Adrenal gland (tissue), 9 donors: ENCODE measurements at regions not wholly inside any gene's neighbourhood (a gene's known extent, or its start where the extent isn't known, plus 50 kb on each side); places are given as distances from the start of the nearest gene placed in this dataset.

Experiments
- DNase-seq, 7 donors: peaks; one replicate each; pipeline ENCODE4 v3.0.0-alpha.2; 2019 to 2020
- H3K27ac ChIP-seq, 5 donors: fragments of 200-600 bp; sonication (generic) in 4 of 5; 1 replicate in 3 of 5; 2 replicates in 2 of 5; pipeline versions ENCODE4 v1.5.1 to v1.8.0; 2016 to 2020; ENCODE audit warnings: mild to moderate bottlenecking in 1 of 5
- H3K27me3 ChIP-seq: fragments of 200-600 bp; 2 replicates; pipeline ENCODE4 v1.8.0; 2021
- H3K36me3 ChIP-seq, 2 donors: fragments of 200-600 bp; replicated peaks in 1 of 2; 1 replicate in 1 of 2; 2 replicates in 1 of 2; pipeline versions ENCODE4 v1.5.1 to v1.8.0; 2018 to 2022
- H3K4me1 ChIP-seq, 2 donors: fragments of 200-600 bp; replicated peaks in 1 of 2; 1 replicate in 1 of 2; 2 replicates in 1 of 2; pipeline versions ENCODE4 v1.5.1 to v1.8.0; 2018 to 2021
- H3K4me3 ChIP-seq, 4 donors: fragments of 200-600 bp; sonication (generic) in 3 of 4; one replicate each; pipeline ENCODE4 v1.5.1; 2016 to 2018
- H3K9me3 ChIP-seq, 3 donors: fragments of 200-600 bp; sonication (generic) in 1 of 3; replicated peaks in 1 of 3; 1 replicate in 2 of 3; 2 replicates in 1 of 3; pipeline versions ENCODE4 v1.5.1 to v1.8.0; 2016 to 2021
- POLR2A ChIP-seq, 2 donors: fragments of 450-650 bp; IDR thresholded peaks; one replicate each; pipeline ENCODE4 v1.6.1; 2017; ENCODE audit warnings: antibody characterized with exemption in 2 of 2, mild to moderate bottlenecking in 2 of 2, moderate library complexity in 1 of 2
- WGBS, 4 donors: extraction: QIAGEN DNeasy Blood & Tissue Kit in 2 of 4; methylation state at CpG; one replicate each; pipeline versions ENCODE4 v1.1.5 to v1.1.7; 2013 to 2017; 5-methylcytosine and 5-hydroxymethylcytosine counted together
- intact Hi-C, 2 donors: fragments of 100-400 bp; cut with DNase I; formaldehyde crosslinking; loops; one replicate each; pipeline versions ENCODE4 v1.14.1 to v1.15.0; 2022 to 2023
- TF ChIP-seq, protein P1 (sequence below), 6 experiments: fragments of 450-650 bp in 4 of 6; fragments of 200-600 bp in 2 of 6; sonication (generic) in 1 of 6; IDR thresholded peaks; 1 replicate in 5 of 6; 2 replicates in 1 of 6; pipeline versions ENCODE4 v1.5.1 to v1.8.0; 2016 to 2021; ENCODE audit warnings: antibody characterized with exemption in 6 of 6, mild to moderate bottlenecking in 2 of 6, moderate library complexity in 1 of 6
- donor health status: healthy with polysubstance abuse.
- donor health status: Bipolar disorder and iron deficiency.
- donor health status: DM: yes; HTN: yes; CAD: no.
- donor health status: DM: no; HTN: no; CAD: no.
- donor health status: DM: no; HTN: no; CAD: no.

DNA sequence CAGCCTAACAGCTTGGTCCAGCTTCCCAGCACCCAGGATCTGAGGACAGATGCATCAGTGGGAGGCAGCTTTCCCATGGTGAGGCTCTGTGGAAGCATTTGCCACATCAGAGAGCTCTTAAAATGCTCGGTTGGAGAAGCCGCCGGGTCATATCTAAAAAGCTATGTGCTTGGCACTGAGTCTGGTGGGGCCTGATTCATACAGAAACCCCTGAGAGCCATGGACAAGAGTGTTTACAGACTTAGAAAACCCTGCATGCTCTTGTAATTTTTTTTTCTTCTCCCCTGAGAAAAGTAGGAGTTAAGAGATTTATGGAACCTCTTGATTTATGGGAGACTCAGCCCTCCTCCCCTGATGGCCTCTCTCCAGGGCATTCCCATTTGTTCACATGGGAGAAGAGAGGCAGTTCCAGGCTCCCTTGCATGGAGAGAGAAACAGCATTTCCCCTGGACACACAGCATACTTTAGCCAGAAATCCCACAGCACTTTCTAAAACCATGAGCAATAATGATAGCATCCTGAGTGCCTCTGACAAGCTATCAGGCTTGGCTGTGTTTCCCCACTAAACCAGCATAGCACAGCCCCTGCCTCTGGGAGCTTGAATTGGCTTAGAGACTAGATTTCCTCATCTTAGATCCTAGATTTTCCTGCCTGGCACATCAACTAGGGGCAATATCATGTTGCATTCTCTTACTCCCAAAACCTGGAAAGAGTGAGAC lies 322.1 kb upstream of the AUTS2 start:
- no peaks in the 10 kb centered on the region for H3K9me3 ChIP-seq
- no peak overlapping the region for H3K4me3 ChIP-seq
- H3K4me1 ChIP-seq, result no peaks in the 10 kb centered on the region
- no peaks in the 10 kb centered on the region for H3K36me3 ChIP-seq
- H3K27me3 ChIP-seq, result no peaks in the 10 kb centered on the region
- no peak overlapping the region for H3K27ac ChIP-seq
- WGBS, 4 donors, result 58 to 94% (median 65%) methylated on average over 3 of the region's 3 CpGs
- TF ChIP-seq, protein P1, sequence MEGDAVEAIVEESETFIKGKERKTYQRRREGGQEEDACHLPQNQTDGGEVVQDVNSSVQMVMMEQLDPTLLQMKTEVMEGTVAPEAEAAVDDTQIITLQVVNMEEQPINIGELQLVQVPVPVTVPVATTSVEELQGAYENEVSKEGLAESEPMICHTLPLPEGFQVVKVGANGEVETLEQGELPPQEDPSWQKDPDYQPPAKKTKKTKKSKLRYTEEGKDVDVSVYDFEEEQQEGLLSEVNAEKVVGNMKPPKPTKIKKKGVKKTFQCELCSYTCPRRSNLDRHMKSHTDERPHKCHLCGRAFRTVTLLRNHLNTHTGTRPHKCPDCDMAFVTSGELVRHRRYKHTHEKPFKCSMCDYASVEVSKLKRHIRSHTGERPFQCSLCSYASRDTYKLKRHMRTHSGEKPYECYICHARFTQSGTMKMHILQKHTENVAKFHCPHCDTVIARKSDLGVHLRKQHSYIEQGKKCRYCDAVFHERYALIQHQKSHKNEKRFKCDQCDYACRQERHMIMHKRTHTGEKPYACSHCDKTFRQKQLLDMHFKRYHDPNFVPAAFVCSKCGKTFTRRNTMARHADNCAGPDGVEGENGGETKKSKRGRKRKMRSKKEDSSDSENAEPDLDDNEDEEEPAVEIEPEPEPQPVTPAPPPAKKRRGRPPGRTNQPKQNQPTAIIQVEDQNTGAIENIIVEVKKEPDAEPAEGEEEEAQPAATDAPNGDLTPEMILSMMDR (IDR thresholded peaks at IDR 0.05), result no peak
- no peak for TF ChIP-seq POLR2A (IDR thresholded peaks at IDR 0.05)
- DNase-seq, result no peak
- intact Hi-C loops, result no loop called here

DNA sequence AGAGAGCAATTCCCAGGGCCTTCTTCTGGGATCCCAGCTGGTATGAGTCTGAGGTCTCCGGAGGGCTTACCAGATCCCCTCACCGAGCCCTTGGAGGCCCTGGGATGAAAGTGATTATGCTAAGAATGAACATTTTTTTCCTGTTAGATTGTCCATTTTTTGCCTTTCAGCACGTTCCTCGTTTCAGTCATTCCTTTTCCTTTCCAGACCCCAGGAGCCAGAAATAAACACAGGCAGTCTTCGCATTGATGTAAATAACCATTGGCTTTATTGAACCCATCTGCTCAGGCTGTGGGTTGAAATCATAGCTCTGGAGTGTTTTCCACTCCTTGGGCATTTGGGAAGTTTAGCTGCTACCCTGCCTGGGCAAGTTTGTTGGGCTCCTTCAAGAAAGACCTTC lies 320.9 kb upstream of the AUTS2 start:
- intact Hi-C loops, result no loop called here

DNA sequence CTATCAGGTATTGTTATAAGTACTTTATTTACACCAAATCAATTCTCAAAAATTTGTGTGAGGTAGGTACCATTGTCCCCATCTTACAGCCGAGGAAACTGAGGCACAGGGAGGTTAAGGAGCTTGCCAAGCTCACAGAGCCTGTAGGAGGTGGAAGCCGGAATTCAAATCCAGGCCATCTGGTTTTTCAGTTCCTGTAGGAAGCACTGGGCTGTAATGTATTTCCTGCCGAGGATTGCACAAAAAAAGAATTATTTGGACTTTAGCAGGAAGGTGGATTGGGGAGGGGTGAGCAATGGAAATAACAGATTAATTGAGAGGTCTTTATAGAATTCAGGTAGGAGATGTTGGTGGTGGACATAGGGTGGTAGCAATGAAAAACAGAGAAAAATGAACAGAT lies 315.3 kb upstream of the AUTS2 start:
- H3K9me3 ChIP-seq, result no peaks in the 10 kb centered on the region
- intact Hi-C loops, result no loop called here
- 34 to 57% (median 44%) methylated on average over 3 of the region's 3 CpGs for WGBS, 4 donors
- TF ChIP-seq, protein P1 (IDR thresholded peaks at IDR 0.05), result no peak
- no peak for TF ChIP-seq POLR2A (IDR thresholded peaks at IDR 0.05)
- no peaks in the 10 kb centered on the region for H3K36me3 ChIP-seq
- H3K4me1 ChIP-seq, result no peaks in the 10 kb centered on the region
- H3K4me3 ChIP-seq, result no peak overlapping the region
- no peak overlapping the region for H3K27ac ChIP-seq
- no peak for DNase-seq
- H3K27me3 ChIP-seq, result no peaks in the 10 kb centered on the region

More for the DNA sequence above, 320.9 kb upstream of the AUTS2 start:
- DNase-seq, result no peak
- H3K27me3 ChIP-seq, result no peaks in the 10 kb centered on the region
- no peak overlapping the region for H3K27ac ChIP-seq
- H3K9me3 ChIP-seq, result no peaks in the 10 kb centered on the region
- H3K4me3 ChIP-seq, result no peak overlapping the region
- no peaks in the 10 kb centered on the region for H3K36me3 ChIP-seq
- no peaks in the 10 kb centered on the region for H3K4me1 ChIP-seq
- 71 to 75% (median 74%) methylated on average over 5 of the region's 5 CpGs for WGBS, 4 donors
- TF ChIP-seq, protein P1 (IDR thresholded peaks at IDR 0.05), result no peak
- no peak for TF ChIP-seq POLR2A (IDR thresholded peaks at IDR 0.05)

DNA sequence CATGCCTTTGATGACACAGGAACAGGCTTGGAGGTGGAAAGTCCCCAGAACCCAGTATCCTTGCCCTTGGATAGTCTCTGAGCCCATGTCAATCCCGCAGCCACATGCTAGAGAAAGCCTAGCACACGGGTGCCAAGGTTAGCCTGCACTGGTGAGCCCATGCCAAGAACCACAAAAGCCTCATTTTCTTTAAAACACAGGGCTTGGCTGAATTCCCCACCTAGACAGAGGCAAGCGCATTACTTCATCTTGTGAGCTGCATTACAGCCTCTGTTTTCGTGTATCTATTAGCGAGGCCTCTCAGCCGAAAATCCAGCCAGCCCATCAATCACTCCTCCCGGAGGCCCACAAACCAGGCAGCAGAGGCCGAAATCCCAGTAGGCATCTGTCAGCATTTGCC lies 314.9 kb upstream of the AUTS2 start:
- 54 to 75% (median 65%) methylated on average over 8 of the region's 8 CpGs for WGBS, 4 donors
- H3K36me3 ChIP-seq, result no peaks in the 10 kb centered on the region
- no peaks in the 10 kb centered on the region for H3K9me3 ChIP-seq
- no peaks in the 10 kb centered on the region for H3K27me3 ChIP-seq
- DNase-seq, result peak in 1 of 7 donors; percentile 13
- H3K4me1 ChIP-seq, result no peaks in the 10 kb centered on the region
- TF ChIP-seq POLR2A (IDR thresholded peaks at IDR 0.05), result no peak
- TF ChIP-seq, protein P1 (IDR thresholded peaks at IDR 0.05), result no peak
- intact Hi-C loops, result no loop called here
- no peak overlapping the region for H3K4me3 ChIP-seq
- H3K27ac ChIP-seq, result no peak overlapping the region
